Parathyroid adenoma (tissue), 2 donors: ENCODE measurements at regions not wholly inside any gene's neighbourhood (a gene's known extent, or its start where the extent isn't known, plus 50 kb on each side); places are given as distances from the start of the nearest gene placed in this dataset.

Experiments
- H2AFZ ChIP-seq: fragments of 300-600 bp; sonication (generic); one replicate; pipeline ENCODE4 v1.7.0; 2017; ENCODE audit warnings: antibody characterized with exemption, mild to moderate bottlenecking
- H3K27ac ChIP-seq: fragments of 300-600 bp; sonication (generic); one replicate; pipeline ENCODE4 v1.7.0; 2017
- H3K27me3 ChIP-seq: fragments of 300-600 bp; sonication (generic); one replicate; pipeline ENCODE4 v1.7.0; 2017; ENCODE audit warnings: low read length; ENCODE audit not compliant: control insufficient read depth, insufficient read depth
- H3K36me3 ChIP-seq: fragments of 300-600 bp; sonication (generic); one replicate; pipeline ENCODE4 v1.7.0; 2017; ENCODE audit warnings: low read length; ENCODE audit not compliant: control insufficient read depth, insufficient read depth
- H3K4me1 ChIP-seq: fragments of 300-600 bp; sonication (generic); one replicate; pipeline ENCODE4 v1.7.0; 2017; ENCODE audit warnings: control low read depth
- H3K4me2 ChIP-seq: fragments of 300-600 bp; sonication (generic); one replicate; pipeline ENCODE4 v1.7.0; 2017; ENCODE audit warnings: low read length
- H3K4me3 ChIP-seq: fragments of 300-600 bp; sonication (generic); one replicate; pipeline ENCODE4 v1.7.0; 2017; ENCODE audit warnings: low read depth, low read length
- H3K79me2 ChIP-seq: fragments of 300-600 bp; sonication (generic); one replicate; pipeline ENCODE4 v1.7.0; 2017; ENCODE audit warnings: control low read depth
- H3K9ac ChIP-seq: fragments of 300-600 bp; sonication (generic); one replicate; pipeline ENCODE4 v1.7.0; 2017; ENCODE audit warnings: mild to moderate bottlenecking
- H3K9me3 ChIP-seq: fragments of 300-600 bp; sonication (generic); one replicate; pipeline ENCODE4 v1.7.0; 2017; ENCODE audit warnings: low read length; ENCODE audit not compliant: control insufficient read depth
- CTCF ChIP-seq: fragments of 300-600 bp; sonication (generic); IDR thresholded peaks from one replicate; pipeline ENCODE4 v1.7.0; 2017; ENCODE audit warnings: antibody characterized with exemption, mild to moderate bottlenecking
- donor health status: primary hyperparathyroidism.

- Histone ChIP-seq H3K4me2 (no peak overlapping the region), H2AFZ (no peak overlapping the region), H3K9me3 (no peaks in the 10 kb centered on the region), H3K9ac (no peak overlapping the region), H3K4me3 (no peak overlapping the region), H3K27ac (no peak overlapping the region), H3K4me1 (no peaks in the 10 kb centered on the region), H3K79me2 (no peaks in the 10 kb centered on the region), H3K27me3 (no peaks in the 10 kb centered on the region), H3K36me3 (no peaks in the 10 kb centered on the region)
- TF ChIP-seq CTCF, result no peak
Observed at GRCh38 chr13:26908126-26908525, 147.5 kb upstream of the GPR12 start.

- no peak for TF ChIP-seq CTCF
- Histone ChIP-seq H2AFZ (no peak overlapping the region), H3K4me2 (no peak overlapping the region), H3K27ac (no peak overlapping the region), H3K9ac (no peak overlapping the region), H3K4me3 (no peak overlapping the region), H3K27me3 (no peaks in the 10 kb centered on the region), H3K36me3 (no peaks in the 10 kb centered on the region), H3K4me1 (no peaks in the 10 kb centered on the region), H3K79me2 (no peaks in the 10 kb centered on the region), H3K9me3 (no peaks in the 10 kb centered on the region)
Observed at GRCh38 chr13:26899202-26899601, 138.6 kb upstream of the GPR12 start.

- Histone ChIP-seq H3K79me2 (no peaks in the 10 kb centered on the region), H3K9ac (no peak overlapping the region), H3K36me3 (no peaks in the 10 kb centered on the region), H3K27me3 (no peaks in the 10 kb centered on the region), H3K27ac (no peak overlapping the region), H3K4me3 (no peak overlapping the region), H3K4me1 (no peaks in the 10 kb centered on the region), H3K4me2 (no peak overlapping the region), H2AFZ (no peak overlapping the region), H3K9me3 (no peaks in the 10 kb centered on the region)
- no peak for TF ChIP-seq CTCF
Observed at GRCh38 chr13:26897706-26898550, 137.3 kb upstream of the GPR12 start.

GRCh38 chr13:26896986-26897668 lies 136.5 kb upstream of the GPR12 start:
- H2AFZ ChIP-seq, result no peak overlapping the region
- H3K9me3 ChIP-seq, result no peaks in the 10 kb centered on the region
- H3K4me1 ChIP-seq, result no peaks in the 10 kb centered on the region
- H3K4me2 ChIP-seq, result no peak overlapping the region
- no peaks in the 10 kb centered on the region for H3K36me3 ChIP-seq
- no peak overlapping the region for H3K27ac ChIP-seq
- no peak overlapping the region for H3K9ac ChIP-seq
- no peak for TF ChIP-seq CTCF
- H3K79me2 ChIP-seq, result no peaks in the 10 kb centered on the region
- H3K4me3 ChIP-seq, result no peak overlapping the region
- H3K27me3 ChIP-seq, result no peaks in the 10 kb centered on the region
